LNCAP (cell line): ENCODE measurements at regions not wholly inside any gene's neighbourhood (a gene's known extent, or its start where the extent isn't known, plus 50 kb on each side); places are given as distances from the start of the nearest gene placed in this dataset.

ENCODE experiments used
- TF ChIP-seq, protein P1 (sequence below): fragments of 450-650 bp; IDR thresholded peaks from 2 replicates; pipeline ENCODE4 v1.5.1; 2017; ENCODE audit warnings: mild to moderate bottlenecking

DNA sequence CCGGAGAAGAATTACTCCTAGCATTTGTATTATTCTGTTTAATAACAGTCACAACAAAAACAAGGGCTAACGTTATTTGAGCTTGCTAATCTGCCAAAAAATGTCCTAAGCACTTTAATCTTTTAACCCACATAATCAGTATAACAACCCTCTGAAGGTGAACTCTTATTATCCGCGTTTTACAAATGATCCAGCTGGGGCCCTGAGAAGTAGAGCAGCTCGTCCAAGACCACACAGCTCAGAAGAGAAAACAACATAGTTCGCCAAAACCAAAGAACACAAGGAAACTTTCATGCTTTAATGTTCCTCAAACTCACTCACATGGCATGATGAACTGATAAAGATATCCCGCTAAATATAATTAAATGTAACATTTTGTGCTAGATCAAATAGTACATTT, 159.7 kb upstream of the ZNF236 start:
- TF ChIP-seq, protein P1, sequence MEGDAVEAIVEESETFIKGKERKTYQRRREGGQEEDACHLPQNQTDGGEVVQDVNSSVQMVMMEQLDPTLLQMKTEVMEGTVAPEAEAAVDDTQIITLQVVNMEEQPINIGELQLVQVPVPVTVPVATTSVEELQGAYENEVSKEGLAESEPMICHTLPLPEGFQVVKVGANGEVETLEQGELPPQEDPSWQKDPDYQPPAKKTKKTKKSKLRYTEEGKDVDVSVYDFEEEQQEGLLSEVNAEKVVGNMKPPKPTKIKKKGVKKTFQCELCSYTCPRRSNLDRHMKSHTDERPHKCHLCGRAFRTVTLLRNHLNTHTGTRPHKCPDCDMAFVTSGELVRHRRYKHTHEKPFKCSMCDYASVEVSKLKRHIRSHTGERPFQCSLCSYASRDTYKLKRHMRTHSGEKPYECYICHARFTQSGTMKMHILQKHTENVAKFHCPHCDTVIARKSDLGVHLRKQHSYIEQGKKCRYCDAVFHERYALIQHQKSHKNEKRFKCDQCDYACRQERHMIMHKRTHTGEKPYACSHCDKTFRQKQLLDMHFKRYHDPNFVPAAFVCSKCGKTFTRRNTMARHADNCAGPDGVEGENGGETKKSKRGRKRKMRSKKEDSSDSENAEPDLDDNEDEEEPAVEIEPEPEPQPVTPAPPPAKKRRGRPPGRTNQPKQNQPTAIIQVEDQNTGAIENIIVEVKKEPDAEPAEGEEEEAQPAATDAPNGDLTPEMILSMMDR = no peak

DNA sequence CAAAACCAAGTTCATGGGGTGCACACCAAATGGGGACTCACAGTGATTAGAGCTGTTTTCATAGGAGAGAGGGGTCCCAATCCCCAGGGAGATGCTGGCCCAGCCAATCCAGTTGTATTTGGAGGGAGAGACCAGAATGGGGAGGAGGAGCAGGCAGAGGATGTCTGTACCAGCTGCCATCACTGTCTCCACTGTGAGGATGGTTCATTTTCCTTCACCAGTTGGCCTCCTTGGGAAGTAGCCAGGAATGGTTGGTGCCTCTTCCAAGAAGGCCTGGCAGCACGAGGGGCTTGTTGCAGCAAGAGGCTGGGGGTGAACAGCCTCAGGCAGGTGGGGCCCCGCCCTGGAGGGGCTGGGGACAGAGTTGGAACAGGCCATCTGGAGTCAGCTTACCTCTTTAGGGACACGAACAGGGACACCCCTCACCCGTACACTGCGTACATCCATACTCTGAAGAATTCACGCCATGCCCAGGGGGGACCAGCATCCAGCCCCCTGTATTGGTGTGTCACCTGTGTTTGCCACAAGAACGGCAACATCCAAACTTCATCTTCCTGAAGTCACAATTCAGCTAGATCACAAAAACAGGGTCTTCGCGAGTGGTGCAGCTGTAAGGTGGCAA, 161.7 kb upstream of the ZNF236 start:
- TF ChIP-seq, protein P1 = no peak

DNA sequence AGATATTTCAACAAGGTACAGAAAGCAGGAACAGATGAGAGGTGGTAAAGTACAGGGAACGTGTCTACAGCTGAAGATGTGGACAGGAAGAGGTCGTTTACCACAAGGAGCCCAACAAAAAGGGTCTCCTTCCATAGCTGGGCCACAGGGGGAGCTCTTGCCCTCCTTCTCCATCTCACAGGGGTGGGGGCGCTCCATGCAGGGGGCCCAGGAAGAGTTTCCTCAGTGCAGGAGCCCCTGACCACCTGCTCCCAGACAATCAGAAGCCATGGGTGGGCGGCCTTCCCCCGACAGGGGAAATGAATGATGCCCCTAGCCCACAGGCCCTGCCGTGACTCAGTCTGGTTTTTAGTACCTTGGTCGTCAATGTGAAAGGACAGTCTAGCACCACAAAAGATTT, 163.6 kb upstream of the ZNF516 start:
- TF ChIP-seq, protein P1 = 0 out of 2 replicates have a peak, but pooled peaks have one; percentile 14

DNA sequence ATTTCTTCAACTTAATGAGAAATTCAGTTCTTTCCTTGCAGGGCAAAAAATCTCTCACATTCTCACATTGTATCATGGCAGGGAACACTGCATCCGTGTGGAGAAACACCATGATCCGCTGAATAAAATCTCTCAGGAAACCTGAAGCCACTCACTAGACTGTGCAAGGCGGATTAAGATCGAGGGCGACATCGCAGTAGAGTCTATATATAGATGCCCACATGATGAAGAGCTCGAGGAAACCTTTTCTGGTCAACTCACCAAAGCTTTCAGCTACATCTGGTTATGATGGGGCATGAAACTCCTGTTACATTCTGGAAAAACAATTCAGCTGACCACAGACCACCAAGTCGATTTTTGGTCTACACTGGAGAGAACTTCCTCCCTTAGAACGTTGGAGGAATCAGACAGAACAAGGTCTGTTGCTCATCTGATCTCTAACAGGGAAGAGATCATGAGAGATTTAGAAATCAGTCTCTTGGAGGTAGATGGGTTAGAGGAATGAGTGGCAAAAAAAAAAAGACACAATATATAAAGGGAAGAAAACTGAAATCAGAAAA, 162.9 kb upstream of the ZNF516 start:
- TF ChIP-seq, protein P1 = no peak

DNA sequence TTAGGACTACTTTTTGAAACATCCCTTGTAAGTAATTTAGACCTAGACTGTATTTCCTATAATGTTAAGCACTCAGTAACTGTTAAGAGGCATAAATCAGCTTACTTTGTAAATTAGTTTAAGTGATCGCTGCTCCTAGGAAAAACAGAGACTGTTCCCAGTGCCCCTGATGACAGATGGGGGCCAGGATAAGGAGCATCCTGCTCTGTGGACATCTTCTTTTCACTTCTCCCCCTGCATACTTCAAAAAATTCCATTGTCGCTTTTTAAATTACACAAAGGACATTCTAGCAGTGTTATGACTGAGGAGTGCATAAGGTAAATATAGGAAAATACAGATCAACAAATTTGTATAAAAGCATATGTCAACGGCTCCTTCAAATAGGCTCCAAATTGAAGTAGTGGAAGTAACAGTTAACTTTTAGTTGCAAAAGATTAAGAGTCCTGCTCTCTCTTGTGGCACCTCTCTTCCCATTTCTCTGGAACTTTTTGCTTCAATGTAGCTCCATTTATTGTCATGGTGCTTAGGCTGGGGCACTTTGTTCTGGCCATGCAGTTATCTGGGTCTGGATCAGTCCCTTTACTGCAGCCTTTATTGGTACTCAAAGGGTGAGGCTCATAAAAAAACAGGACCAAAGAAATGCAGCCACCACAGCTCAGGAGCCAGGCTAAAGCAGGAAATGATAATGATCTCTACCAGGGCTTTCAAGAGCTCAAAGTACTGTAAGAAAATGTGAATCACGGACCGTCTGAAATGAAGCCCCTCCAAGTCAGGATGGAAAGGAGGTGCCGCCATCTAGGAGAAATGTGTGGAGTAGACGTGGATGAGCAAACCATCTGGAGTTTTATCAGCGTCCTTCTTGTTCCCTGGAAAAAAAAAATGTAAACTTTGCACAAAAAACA, 162.1 kb upstream of the ZNF516 start:
- TF ChIP-seq, protein P1 = no peak

- TF ChIP-seq, protein P1 = no peak
Measured at GRCh38 chr18:76654577-76654976, 159.5 kb upstream of the ZNF516 start.

GRCh38 chr18:76647322-76647721, 152.3 kb upstream of the ZNF516 start:
- TF ChIP-seq, protein P1 = no peak
